ENCODE measurements at regions not wholly inside any gene's neighbourhood (a gene's known extent, or its start where the extent isn't known, plus 50 kb on each side); places are given as distances from the start of the nearest gene placed in this dataset.
"Not testable (repeated sequence)": the region's sequence is repeated elsewhere in the genome, so short reads cannot be mapped to it uniquely, and the experiment has no call there.

- DNase-seq (ENCODE audit: low spot score), result no peak
Measured at GRCh38 chr3:110897046-110897445, 174.6 kb upstream of the NECTIN3 start.

GRCh38 chr3:110900576-110900975 is 171.0 kb upstream of the NECTIN3 start:
- DNase-seq (ENCODE audit: low spot score), result no peak

- DNase-seq (ENCODE audit: low spot score), result no peak
Measured at GRCh38 chr3:110901536-110901935, 170.1 kb upstream of the NECTIN3 start.

- DNase-seq (ENCODE audit: low spot score), result no peak
Measured at GRCh38 chr3:110902453-110903085, 169.0 kb upstream of the NECTIN3 start.

GRCh38 chr3:110903771-110904519 is 167.7 kb upstream of the NECTIN3 start:
- DNase-seq (ENCODE audit: low spot score), result no peak

- no peak for DNase-seq (ENCODE audit: low spot score)
Measured at GRCh38 chr3:110904520-110904890, 167.1 kb upstream of the NECTIN3 start.

GRCh38 chr3:110905121-110905520 is 166.5 kb upstream of the NECTIN3 start:
- no peak for DNase-seq (ENCODE audit: low spot score)

GRCh38 chr3:110909839-110910238 is 161.8 kb upstream of the NECTIN3 start:
- DNase-seq (ENCODE audit: low spot score), result no peak

- no peak for DNase-seq (ENCODE audit: low spot score)
Measured at GRCh38 chr3:110910346-110910955, 161.2 kb upstream of the NECTIN3 start.

- DNase-seq (ENCODE audit: low spot score), result no peak
Measured at GRCh38 chr3:110918963-110919362, 152.7 kb upstream of the NECTIN3 start.

- DNase-seq (ENCODE audit: low spot score), result no peak
Measured at GRCh38 chr3:110925798-110926197, 145.8 kb upstream of the NECTIN3 start.

- DNase-seq (ENCODE audit: low spot score), result peak; percentile 73
Measured at GRCh38 chr3:110928016-110928662, 143.5 kb upstream of the NECTIN3 start.

- DNase-seq (ENCODE audit: low spot score), result no peak
Measured at GRCh38 chr3:110929816-110930215, 141.8 kb upstream of the NECTIN3 start.

- no peak for DNase-seq (ENCODE audit: low spot score)
Measured at GRCh38 chr3:110932567-110932966, 139.0 kb upstream of the NECTIN3 start.

- no peak for DNase-seq (ENCODE audit: low spot score)
Measured at GRCh38 chr3:110933821-110934426, 137.7 kb upstream of the NECTIN3 start.

GRCh38 chr3:110938629-110939028 is 133.0 kb upstream of the NECTIN3 start:
- no peak for DNase-seq (ENCODE audit: low spot score)

GRCh38 chr3:110940055-110940454 is 131.6 kb upstream of the NECTIN3 start:
- DNase-seq (ENCODE audit: low spot score), result no peak

GRCh38 chr3:110944782-110945181 is 126.8 kb upstream of the NECTIN3 start:
- no peak for DNase-seq (ENCODE audit: low spot score)

- no peak for DNase-seq (ENCODE audit: low spot score)
Measured at GRCh38 chr3:110946810-110947209, 124.8 kb upstream of the NECTIN3 start.

- not testable (repeated sequence) for DNase-seq (ENCODE audit: low spot score)
Measured at GRCh38 chr3:110949194-110949593, 122.4 kb upstream of the NECTIN3 start.

- DNase-seq (ENCODE audit: low spot score), result no peak
Measured at GRCh38 chr3:110955301-110955880, 116.2 kb upstream of the NECTIN3 start.

GRCh38 chr3:110956081-110956480 is 115.5 kb upstream of the NECTIN3 start:
- DNase-seq (ENCODE audit: low spot score), result no peak
